GM12872 (cell line): ENCODE measurements at regions not wholly inside any gene's neighbourhood (a gene's known extent, or its start where the extent isn't known, plus 50 kb on each side); places are given as distances from the start of the nearest gene placed in this dataset.

Source experiments
- CTCF ChIP-seq: IDR thresholded peaks from 3 replicates; pipeline ENCODE4 v1.5.1; 2011; ENCODE audit warnings: low read depth, mild to moderate bottlenecking, low read length, moderate library complexity; ENCODE audit not compliant: insufficient read depth

- no peak for TF ChIP-seq CTCF
Measured at GRCh38 chr2:64374686-64375085, 79.3 kb upstream of the LGALSL start.

GRCh38 chr2:64376926-64377325 lies 77.0 kb upstream of the LGALSL start:
- no peak for TF ChIP-seq CTCF

GRCh38 chr2:64379186-64379585 lies 74.8 kb upstream of the LGALSL start:
- TF ChIP-seq CTCF: no peak

- no peak for TF ChIP-seq CTCF
Measured at GRCh38 chr2:64380853-64381527, 73.0 kb upstream of the LGALSL start.

- no peak for TF ChIP-seq CTCF
Measured at GRCh38 chr2:64383016-64383591, 70.9 kb upstream of the LGALSL start.

GRCh38 chr2:64383881-64384280 lies 70.1 kb upstream of the LGALSL start:
- no peak for TF ChIP-seq CTCF

GRCh38 chr2:64386676-64387075 lies 67.3 kb upstream of the LGALSL start:
- TF ChIP-seq CTCF: no peak
